Smooth muscle cell (in vitro differentiated cells): ENCODE measurements at regions not wholly inside any gene's neighbourhood (a gene's known extent, or its start where the extent isn't known, plus 50 kb on each side); places are given as distances from the start of the nearest gene placed in this dataset.

Source experiments
- DNase-seq: peaks from one replicate; lab custom pipeline; 2025; ENCODE audit not compliant: unreplicated experiment; lab: John Stamatoyannopoulos, UW
- H2AFZ ChIP-seq: fragments of 200-600 bp; sonication (generic); 2 replicates; pipeline ENCODE4 v1.6.0; 2016; ENCODE audit warnings: antibody characterized with exemption, low read depth, mild to moderate bottlenecking
- H3F3A ChIP-seq: fragments of 200-600 bp; sonication (generic); 2 replicates; pipeline ENCODE4 v1.6.0; 2017; ENCODE audit warnings: antibody characterized with exemption, low read depth
- H3K27ac ChIP-seq: fragments of 200-600 bp; sonication (generic); 2 replicates; pipeline ENCODE4 v1.5.1; 2016; ENCODE audit warnings: low read depth, mild to moderate bottlenecking
- H3K27me3 ChIP-seq: fragments of 200-600 bp; sonication (generic); 2 replicates; pipeline ENCODE4 v1.6.1; 2016; ENCODE audit warnings: low read depth, mild to moderate bottlenecking
- H3K36me3 ChIP-seq: fragments of 200-600 bp; sonication (generic); 2 replicates; pipeline ENCODE4 v1.5.1; 2016; ENCODE audit warnings: low read depth
- H3K4me1 ChIP-seq: fragments of 200-600 bp; sonication (generic); 2 replicates; pipeline ENCODE4 v1.5.1; 2016; ENCODE audit warnings: low read depth
- H3K4me2 ChIP-seq: fragments of 200-600 bp; sonication (generic); 2 replicates; pipeline ENCODE4 v1.6.0; 2016; ENCODE audit warnings: mild to moderate bottlenecking
- H3K4me3 ChIP-seq: fragments of 200-600 bp; sonication (generic); 2 replicates; pipeline ENCODE4 v1.5.1; 2016; ENCODE audit warnings: mild to moderate bottlenecking
- H3K79me2 ChIP-seq: fragments of 200-600 bp; sonication (generic); 2 replicates; pipeline ENCODE4 v1.6.0; 2016; ENCODE audit warnings: low read depth, mild to moderate bottlenecking
- H3K9ac ChIP-seq: fragments of 200-600 bp; sonication (generic); 2 replicates; pipeline ENCODE4 v1.6.0; 2016; ENCODE audit warnings: low read depth
- H3K9me3 ChIP-seq: fragments of 200-600 bp; sonication (generic); replicated peaks from 2 replicates; pipeline ENCODE4 v1.5.1; 2016; ENCODE audit warnings: low read depth
- H4K20me1 ChIP-seq: fragments of 200-600 bp; sonication (generic); 2 replicates; pipeline ENCODE4 v1.6.0; 2016; ENCODE audit warnings: low read depth
- WGBS: methylation state at CpG from one replicate; pipeline ENCODE4 v1.1.7; 2016; ENCODE audit warnings: low lambda C conversion rate; 5-methylcytosine and 5-hydroxymethylcytosine counted together
- TF ChIP-seq, protein P1 (sequence below): fragments of 200-600 bp; sonication (generic); IDR thresholded peaks from 2 replicates; pipeline ENCODE4 v1.5.1; 2017; ENCODE audit warnings: borderline replicate concordance, mild to moderate bottlenecking, antibody characterized with exemption; ENCODE audit not compliant: insufficient read depth, poor library complexity, severe bottlenecking

- H4K20me1 ChIP-seq = no peaks in the 10 kb centered on the region
- H3K27me3 ChIP-seq = no peaks in the 10 kb centered on the region
- H2AFZ ChIP-seq = no peak overlapping the region
- H3K9me3 ChIP-seq = no peaks in the 10 kb centered on the region
- H3K4me3 ChIP-seq = no peak overlapping the region
- no peak for DNase-seq
- no peaks in the 10 kb centered on the region for H3F3A ChIP-seq
- H3K4me1 ChIP-seq = no peaks in the 10 kb centered on the region
- no peak overlapping the region for H3K4me2 ChIP-seq
- TF ChIP-seq, protein P1, sequence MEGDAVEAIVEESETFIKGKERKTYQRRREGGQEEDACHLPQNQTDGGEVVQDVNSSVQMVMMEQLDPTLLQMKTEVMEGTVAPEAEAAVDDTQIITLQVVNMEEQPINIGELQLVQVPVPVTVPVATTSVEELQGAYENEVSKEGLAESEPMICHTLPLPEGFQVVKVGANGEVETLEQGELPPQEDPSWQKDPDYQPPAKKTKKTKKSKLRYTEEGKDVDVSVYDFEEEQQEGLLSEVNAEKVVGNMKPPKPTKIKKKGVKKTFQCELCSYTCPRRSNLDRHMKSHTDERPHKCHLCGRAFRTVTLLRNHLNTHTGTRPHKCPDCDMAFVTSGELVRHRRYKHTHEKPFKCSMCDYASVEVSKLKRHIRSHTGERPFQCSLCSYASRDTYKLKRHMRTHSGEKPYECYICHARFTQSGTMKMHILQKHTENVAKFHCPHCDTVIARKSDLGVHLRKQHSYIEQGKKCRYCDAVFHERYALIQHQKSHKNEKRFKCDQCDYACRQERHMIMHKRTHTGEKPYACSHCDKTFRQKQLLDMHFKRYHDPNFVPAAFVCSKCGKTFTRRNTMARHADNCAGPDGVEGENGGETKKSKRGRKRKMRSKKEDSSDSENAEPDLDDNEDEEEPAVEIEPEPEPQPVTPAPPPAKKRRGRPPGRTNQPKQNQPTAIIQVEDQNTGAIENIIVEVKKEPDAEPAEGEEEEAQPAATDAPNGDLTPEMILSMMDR = no peak
- no peak overlapping the region for H3K9ac ChIP-seq
- H3K79me2 ChIP-seq = no peaks in the 10 kb centered on the region
- 89% methylated on average over 4 of the region's 4 CpGs for WGBS
- H3K36me3 ChIP-seq = no peaks in the 10 kb centered on the region
- H3K27ac ChIP-seq = no peak overlapping the region
These were observed 304.9 kb upstream of the TCF21 start for GRCh38 chr6:133583907-133584427.

DNA sequence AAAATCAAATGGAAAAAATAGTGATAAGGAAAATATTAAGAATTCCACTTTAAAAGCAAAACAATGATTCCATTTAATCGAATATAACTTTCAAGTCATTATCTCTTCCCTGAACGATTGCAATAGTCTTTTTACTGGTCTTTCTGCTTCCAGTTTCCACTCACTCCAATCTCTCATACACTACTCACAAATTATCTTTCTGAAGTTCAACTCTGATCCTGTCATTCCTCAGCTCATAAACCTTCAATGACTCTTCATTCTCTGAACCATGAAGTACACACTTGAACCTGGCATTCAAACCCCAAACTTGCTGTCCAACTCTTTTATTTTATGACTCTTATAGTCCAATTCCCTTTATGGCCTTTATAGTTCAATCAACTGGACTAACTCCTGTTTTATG lies 304.1 kb upstream of the TCF21 start:
- H3K79me2 ChIP-seq = no peaks in the 10 kb centered on the region
- no peaks in the 10 kb centered on the region for H4K20me1 ChIP-seq
- H3K27ac ChIP-seq = no peak overlapping the region
- H3K9me3 ChIP-seq = no peaks in the 10 kb centered on the region
- WGBS = 89% methylated on average over 2 of the region's 2 CpGs
- no peak overlapping the region for H3K4me2 ChIP-seq
- no peaks in the 10 kb centered on the region for H3K27me3 ChIP-seq
- no peaks in the 10 kb centered on the region for H3F3A ChIP-seq
- no peak overlapping the region for H3K9ac ChIP-seq
- DNase-seq = no peak
- no peaks in the 10 kb centered on the region for H3K36me3 ChIP-seq
- no peaks in the 10 kb centered on the region for H3K4me1 ChIP-seq
- H2AFZ ChIP-seq = no peak overlapping the region
- TF ChIP-seq, protein P1 = no peak
- no peak overlapping the region for H3K4me3 ChIP-seq

GRCh38 chr6:133585978-133586377 lies 302.9 kb upstream of the TCF21 start:
- WGBS = 85% methylated on average over 2 of the region's 2 CpGs
- no peak overlapping the region for H2AFZ ChIP-seq

More at GRCh38 chr6:133585978-133586377, 302.9 kb upstream of the TCF21 start:
- Histone ChIP-seq H3K4me3 (no peak overlapping the region), H3K79me2 (no peaks in the 10 kb centered on the region), H3F3A (no peaks in the 10 kb centered on the region), H3K27me3 (no peaks in the 10 kb centered on the region), H4K20me1 (no peaks in the 10 kb centered on the region), H3K4me1 (peaks cover 7% of the 10 kb centered on the region), H3K9me3 (no peaks in the 10 kb centered on the region), H3K36me3 (no peaks in the 10 kb centered on the region), H3K9ac (no peak overlapping the region), H3K4me2 (no peak overlapping the region), H3K27ac (no peak overlapping the region)
- TF ChIP-seq, protein P1 = no peak
- no peak for DNase-seq
